ENCODE measurements at regions not wholly inside any gene's neighbourhood (a gene's known extent, or its start where the extent isn't known, plus 50 kb on each side); places are given as distances from the start of the nearest gene placed in this dataset.

DNA sequence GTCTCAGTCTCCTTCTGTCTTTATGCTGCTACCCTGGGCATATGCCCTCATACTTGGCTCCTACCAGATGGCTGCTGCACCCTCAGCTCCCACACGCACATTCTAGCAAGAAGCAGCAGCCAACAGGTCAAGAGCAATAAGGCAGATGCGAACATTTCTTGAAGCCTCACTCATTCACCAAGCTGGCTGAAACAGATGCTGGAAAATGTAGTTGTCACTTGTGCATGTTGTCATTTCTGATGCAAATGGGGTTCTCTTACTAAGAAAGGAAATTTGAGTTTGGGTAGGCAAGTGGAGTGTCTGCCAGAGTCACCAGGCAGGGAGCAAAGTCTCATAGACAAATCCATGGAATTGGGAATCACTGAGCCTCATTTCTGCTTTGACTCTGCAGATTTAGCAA, 57.4 kb upstream of the SORBS2 start:
- H2AFZ ChIP-seq (ENCODE audit: low read length): peak overlapping the region; percentile 36; the same call in 1 of the 2 replicates
- no peak overlapping the region for H3K23ac ChIP-seq (ENCODE audit: insufficient read length)
- no peak overlapping the region; the same call in 1 of the 2 replicates for H2BK15ac ChIP-seq (ENCODE audit: low read length)
- H3K4me1 ChIP-seq (replicated peaks in 1 of 4; ENCODE audit: control insufficient read depth in 3 of 4, insufficient read depth in 4 of 4, low read length in 3 of 4): peaks cover 0 to 4% (median 3%) of the 10 kb centered on the region in 4 experiments; a peak in 6 of 7 replicates
- H2BK5ac ChIP-seq (ENCODE audit: low read depth, low read length): no peak overlapping the region; the same call in 1 of the 2 replicates
- H4K5ac ChIP-seq (ENCODE audit: insufficient read length, low read depth, low read length): no peak overlapping the region
- no peak overlapping the region for H3K14ac ChIP-seq (ENCODE audit: insufficient read length)
- FAIRE-seq (no peak), DNase-seq (ENCODE audit: low read depth in 1 of 2, low spot score in 2 of 2) (no peak)
- no peak overlapping the region for H3K4ac ChIP-seq (replicated peaks; ENCODE audit: insufficient read length, low read depth, low read length)
- TF ChIP-seq HDAC2 (IDR thresholded peaks at IDR 0.05; ENCODE audit: borderline replicate concordance in 1 of 2, low read depth in 2 of 2, low read length in 2 of 2) (no peak), KDM4A (IDR thresholded peaks at IDR 0.05; ENCODE audit: low read depth, low read length, severe bottlenecking) (no peak), EP300 (IDR thresholded peaks at IDR 0.05; ENCODE audit: borderline replicate concordance in 1 of 2, low read depth in 2 of 2, low read length in 2 of 2) (no peak), SP1 (IDR thresholded peaks at IDR 0.05; ENCODE audit: low read depth, low read length) (no peak), CREB1 (IDR thresholded peaks at IDR 0.05) (no peak), CEBPB (IDR thresholded peaks at IDR 0.05; ENCODE audit: low read depth, low read length) (no peak), BRCA1 (IDR thresholded peaks at IDR 0.05; ENCODE audit: low read depth, low read length) (no peak), RXRA (IDR thresholded peaks at IDR 0.05; ENCODE audit: insufficient read depth, low read depth, low read length) (no peak)
- H3K27ac ChIP-seq (ENCODE audit: low read depth, low read length): no peak overlapping the region
- WGBS, 2 experiments (ENCODE audit: extremely low coverage in 1 of 2, insufficient coverage in 1 of 2, insufficient read length in 1 of 2, insufficient replicate concordance in 2 of 2, low coverage in 1 of 2, low lambda C conversion rate in 2 of 2, missing lambda C conversion rate in 1 of 2): 90% methylated on average over 2 of the region's 2 CpGs; no CpG with 5 or more reads in 1 of the 2 experiments
- H4K20me1 ChIP-seq (replicated peaks in 1 of 2; ENCODE audit: control insufficient read depth in 1 of 2, insufficient read depth in 2 of 2, low read length in 2 of 2): no peaks in the 10 kb centered on the region
- no peak overlapping the region for H2BK120ac ChIP-seq (replicated peaks; ENCODE audit: low read depth, low read length)
- H3K79me1 ChIP-seq (ENCODE audit: low read depth, low read length): no peaks in the 10 kb centered on the region
- H3K79me2 ChIP-seq (ENCODE audit: control insufficient read depth in 1 of 2, insufficient read depth in 2 of 2, low read length in 2 of 2): no peaks in the 10 kb centered on the region
- H3K27me3 ChIP-seq (replicated peaks in 1 of 4; ENCODE audit: control insufficient read depth in 3 of 4, extremely low read depth in 1 of 4, insufficient read depth in 3 of 4, low read length in 3 of 4): no peaks in the 10 kb centered on the region
- ChIA-PET CTCF (ENCODE audit: partially characterized antibody) (no interaction called here), POLR2A (ENCODE audit: partially characterized antibody) (no interaction called here)
- H3K9ac ChIP-seq (replicated peaks in 1 of 4; ENCODE audit: extremely low read depth in 1 of 4, low read depth in 3 of 4, low read length in 3 of 4): no peak overlapping the region
- H3K23me2 ChIP-seq (ENCODE audit: low read depth, low read length): no peaks in the 10 kb centered on the region
- no peaks in the 10 kb centered on the region for H3K36me3 ChIP-seq (ENCODE audit: control insufficient read depth in 2 of 4, insufficient read depth in 4 of 4, low read length in 3 of 4)
- H3K4me2 ChIP-seq (ENCODE audit: insufficient read depth in 1 of 2, low read depth in 2 of 2, low read length in 2 of 2): no peak overlapping the region; a peak in 1 of 4 replicates
- no peak overlapping the region for H3K4me3 ChIP-seq (ENCODE audit: extremely low read depth in 1 of 4, insufficient read depth in 2 of 4, low read depth in 3 of 4, low read length in 4 of 4)
- no peak overlapping the region for H2AK5ac ChIP-seq (ENCODE audit: low read depth, low read length)
- no peak overlapping the region for H3K56ac ChIP-seq (replicated peaks; ENCODE audit: insufficient read length, low read depth, low read length)
- no peaks in the 10 kb centered on the region for H3K9me3 ChIP-seq (ENCODE audit: insufficient read depth in 2 of 2, low read depth in 1 of 2, low read length in 1 of 2)
- no peak overlapping the region for H4K8ac ChIP-seq (ENCODE audit: extremely low read depth, insufficient read depth, low read length)
- peak overlapping the region; percentile 3; the same call in 1 of the 2 replicates for H2BK12ac ChIP-seq (ENCODE audit: low read depth, low read length)
- no peak overlapping the region for H4K91ac ChIP-seq (replicated peaks; ENCODE audit: insufficient read length, low read length)
- H2BK20ac ChIP-seq (ENCODE audit: low read length): peak overlapping the region; percentile 16; the same call in 1 of the 2 replicates
- H3K18ac ChIP-seq (ENCODE audit: extremely low read depth, low read length): no peak overlapping the region

Measured in H1 (cell line).